Adrenal gland (tissue), 9 donors: ENCODE measurements at regions not wholly inside any gene's neighbourhood (a gene's known extent, or its start where the extent isn't known, plus 50 kb on each side); places are given as distances from the start of the nearest gene placed in this dataset.

Experiments used
- DNase-seq, 7 donors: peaks; one replicate each; pipeline ENCODE4 v3.0.0-alpha.2; 2019 to 2020
- H3K27ac ChIP-seq, 5 donors: fragments of 200-600 bp; sonication (generic) in 4 of 5; 1 replicate in 3 of 5; 2 replicates in 2 of 5; pipeline versions ENCODE4 v1.5.1 to v1.8.0; 2016 to 2020; ENCODE audit warnings: mild to moderate bottlenecking in 1 of 5
- H3K27me3 ChIP-seq: fragments of 200-600 bp; 2 replicates; pipeline ENCODE4 v1.8.0; 2021
- H3K36me3 ChIP-seq, 2 donors: fragments of 200-600 bp; replicated peaks in 1 of 2; 1 replicate in 1 of 2; 2 replicates in 1 of 2; pipeline versions ENCODE4 v1.5.1 to v1.8.0; 2018 to 2022
- H3K4me1 ChIP-seq, 2 donors: fragments of 200-600 bp; replicated peaks in 1 of 2; 1 replicate in 1 of 2; 2 replicates in 1 of 2; pipeline versions ENCODE4 v1.5.1 to v1.8.0; 2018 to 2021
- H3K4me3 ChIP-seq, 4 donors: fragments of 200-600 bp; sonication (generic) in 3 of 4; one replicate each; pipeline ENCODE4 v1.5.1; 2016 to 2018
- H3K9me3 ChIP-seq, 3 donors: fragments of 200-600 bp; sonication (generic) in 1 of 3; replicated peaks in 1 of 3; 1 replicate in 2 of 3; 2 replicates in 1 of 3; pipeline versions ENCODE4 v1.5.1 to v1.8.0; 2016 to 2021
- POLR2A ChIP-seq, 2 donors: fragments of 450-650 bp; IDR thresholded peaks; one replicate each; pipeline ENCODE4 v1.6.1; 2017; ENCODE audit warnings: antibody characterized with exemption in 2 of 2, mild to moderate bottlenecking in 2 of 2, moderate library complexity in 1 of 2
- WGBS, 4 donors: extraction: QIAGEN DNeasy Blood & Tissue Kit in 2 of 4; methylation state at CpG; one replicate each; pipeline versions ENCODE4 v1.1.5 to v1.1.7; 2013 to 2017; 5-methylcytosine and 5-hydroxymethylcytosine counted together
- intact Hi-C, 2 donors: fragments of 100-400 bp; cut with DNase I; formaldehyde crosslinking; loops; one replicate each; pipeline versions ENCODE4 v1.14.1 to v1.15.0; 2022 to 2023
- TF ChIP-seq, protein P1 (sequence below), 6 experiments: fragments of 450-650 bp in 4 of 6; fragments of 200-600 bp in 2 of 6; sonication (generic) in 1 of 6; IDR thresholded peaks; 1 replicate in 5 of 6; 2 replicates in 1 of 6; pipeline versions ENCODE4 v1.5.1 to v1.8.0; 2016 to 2021; ENCODE audit warnings: antibody characterized with exemption in 6 of 6, mild to moderate bottlenecking in 2 of 6, moderate library complexity in 1 of 6
- donor health status: healthy with polysubstance abuse.
- donor health status: Bipolar disorder and iron deficiency.
- donor health status: DM: yes; HTN: yes; CAD: no.
- donor health status: DM: no; HTN: no; CAD: no.
- donor health status: DM: no; HTN: no; CAD: no.

- Histone ChIP-seq H3K36me3 (no peaks in the 10 kb centered on the region), H3K4me1 (no peaks in the 10 kb centered on the region), H3K27me3 (no peaks in the 10 kb centered on the region), H3K9me3 (no peaks in the 10 kb centered on the region), H3K4me3 (no peak overlapping the region), H3K27ac (no peak overlapping the region)
- no peak for DNase-seq
- TF ChIP-seq POLR2A (IDR thresholded peaks at IDR 0.05): no peak
- TF ChIP-seq, protein P1, sequence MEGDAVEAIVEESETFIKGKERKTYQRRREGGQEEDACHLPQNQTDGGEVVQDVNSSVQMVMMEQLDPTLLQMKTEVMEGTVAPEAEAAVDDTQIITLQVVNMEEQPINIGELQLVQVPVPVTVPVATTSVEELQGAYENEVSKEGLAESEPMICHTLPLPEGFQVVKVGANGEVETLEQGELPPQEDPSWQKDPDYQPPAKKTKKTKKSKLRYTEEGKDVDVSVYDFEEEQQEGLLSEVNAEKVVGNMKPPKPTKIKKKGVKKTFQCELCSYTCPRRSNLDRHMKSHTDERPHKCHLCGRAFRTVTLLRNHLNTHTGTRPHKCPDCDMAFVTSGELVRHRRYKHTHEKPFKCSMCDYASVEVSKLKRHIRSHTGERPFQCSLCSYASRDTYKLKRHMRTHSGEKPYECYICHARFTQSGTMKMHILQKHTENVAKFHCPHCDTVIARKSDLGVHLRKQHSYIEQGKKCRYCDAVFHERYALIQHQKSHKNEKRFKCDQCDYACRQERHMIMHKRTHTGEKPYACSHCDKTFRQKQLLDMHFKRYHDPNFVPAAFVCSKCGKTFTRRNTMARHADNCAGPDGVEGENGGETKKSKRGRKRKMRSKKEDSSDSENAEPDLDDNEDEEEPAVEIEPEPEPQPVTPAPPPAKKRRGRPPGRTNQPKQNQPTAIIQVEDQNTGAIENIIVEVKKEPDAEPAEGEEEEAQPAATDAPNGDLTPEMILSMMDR (IDR thresholded peaks at IDR 0.05): no peak
- intact Hi-C loops: no loop called here
Observed at GRCh38 chr4:120622601-120623000, 299.9 kb downstream of the PRDM5 start.

DNA sequence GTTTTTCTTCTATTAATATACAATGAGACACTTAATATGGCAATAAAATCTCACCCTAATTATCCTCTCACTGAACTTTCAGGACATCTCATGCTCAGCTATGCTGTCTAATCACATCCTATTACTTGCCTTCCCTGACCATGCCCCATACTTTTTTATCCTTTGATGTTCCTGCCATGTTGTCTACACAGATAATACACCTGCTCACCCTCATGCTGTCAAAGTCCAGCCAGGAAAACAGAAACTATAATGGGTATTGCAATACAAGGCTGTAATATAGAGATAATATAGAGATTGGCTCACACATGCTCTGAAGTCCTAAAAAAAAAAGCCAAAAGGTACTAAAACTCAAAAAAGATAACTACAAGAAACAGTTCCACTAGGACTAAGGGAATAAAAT, 305.4 kb downstream of the PRDM5 start:
- Histone ChIP-seq H3K36me3 (no peaks in the 10 kb centered on the region), H3K27me3 (no peaks in the 10 kb centered on the region), H3K27ac (no peak overlapping the region), H3K4me3 (no peak overlapping the region), H3K9me3 (no peaks in the 10 kb centered on the region), H3K4me1 (no peaks in the 10 kb centered on the region)
- no peak for DNase-seq
- intact Hi-C loops: no loop called here
- no peak for TF ChIP-seq POLR2A (IDR thresholded peaks at IDR 0.05)
- TF ChIP-seq, protein P1 (IDR thresholded peaks at IDR 0.05): no peak

DNA sequence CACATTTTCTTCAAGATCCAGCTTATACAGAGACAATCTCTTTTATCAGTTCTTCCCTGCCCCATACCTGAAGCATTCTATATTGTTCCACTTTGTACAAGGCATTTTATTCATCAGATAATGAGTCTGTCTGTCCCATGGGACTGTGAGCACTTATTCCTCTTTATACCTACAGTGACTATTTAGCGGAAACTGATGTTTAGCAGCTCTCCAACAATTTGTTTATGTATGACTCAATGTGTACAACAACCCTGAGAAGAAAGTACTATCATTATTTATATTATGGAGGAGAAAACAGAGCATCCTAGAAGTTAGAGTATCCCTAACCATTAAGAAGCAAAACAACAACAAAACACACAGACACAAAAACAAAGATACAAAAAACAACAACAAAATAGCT, 306.5 kb downstream of the PRDM5 start:
- no peaks in the 10 kb centered on the region for H3K27me3 ChIP-seq
- H3K4me1 ChIP-seq: no peaks in the 10 kb centered on the region
- 89 to 100% (median 94%) methylated on average over 1 of the region's 1 CpG for WGBS, 4 donors
- H3K4me3 ChIP-seq: no peak overlapping the region
- no peaks in the 10 kb centered on the region for H3K36me3 ChIP-seq
- no peak overlapping the region for H3K27ac ChIP-seq
- no peaks in the 10 kb centered on the region for H3K9me3 ChIP-seq
- DNase-seq: no peak
- TF ChIP-seq, protein P1 (IDR thresholded peaks at IDR 0.05): no peak
- no peak for TF ChIP-seq POLR2A (IDR thresholded peaks at IDR 0.05)
- intact Hi-C loops: no loop called here

DNA sequence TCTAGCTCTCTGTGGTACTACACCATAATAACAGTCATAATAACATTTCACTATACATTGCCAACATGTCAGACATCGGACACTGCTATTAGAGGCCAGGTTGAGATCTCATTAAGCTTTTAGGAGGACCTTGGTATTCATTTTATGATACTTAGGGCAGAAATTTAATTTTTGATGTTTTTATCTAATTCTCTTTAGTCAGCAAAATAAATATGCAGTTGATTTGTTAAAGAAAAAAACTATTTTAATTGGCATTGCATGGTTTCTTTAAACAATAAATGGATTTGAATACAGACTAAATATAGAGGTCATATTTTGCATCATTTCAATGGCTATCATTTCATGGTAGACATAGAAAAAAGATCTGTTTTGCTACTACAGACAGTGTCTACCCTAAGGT, 308.7 kb downstream of the PRDM5 start:
- DNase-seq: no peak
- intact Hi-C loops: no loop called here
- Histone ChIP-seq H3K4me3 (no peak overlapping the region), H3K36me3 (no peaks in the 10 kb centered on the region), H3K27ac (no peak overlapping the region), H3K9me3 (no peaks in the 10 kb centered on the region), H3K4me1 (no peaks in the 10 kb centered on the region), H3K27me3 (no peaks in the 10 kb centered on the region)
- WGBS, 4 donors: 88 to 97% (median 93%) methylated on average over 1 of the region's 1 CpG
- TF ChIP-seq, protein P1 (IDR thresholded peaks at IDR 0.05): no peak
- TF ChIP-seq POLR2A (IDR thresholded peaks at IDR 0.05): no peak
